ENCODE measurements at regions not wholly inside any gene's neighbourhood (a gene's known extent, or its start where the extent isn't known, plus 50 kb on each side); places are given as distances from the start of the nearest gene placed in this dataset.
"Not testable (repeated sequence)": the region's sequence is repeated elsewhere in the genome, so short reads cannot be mapped to it uniquely, and the experiment has no call there.

DNA sequence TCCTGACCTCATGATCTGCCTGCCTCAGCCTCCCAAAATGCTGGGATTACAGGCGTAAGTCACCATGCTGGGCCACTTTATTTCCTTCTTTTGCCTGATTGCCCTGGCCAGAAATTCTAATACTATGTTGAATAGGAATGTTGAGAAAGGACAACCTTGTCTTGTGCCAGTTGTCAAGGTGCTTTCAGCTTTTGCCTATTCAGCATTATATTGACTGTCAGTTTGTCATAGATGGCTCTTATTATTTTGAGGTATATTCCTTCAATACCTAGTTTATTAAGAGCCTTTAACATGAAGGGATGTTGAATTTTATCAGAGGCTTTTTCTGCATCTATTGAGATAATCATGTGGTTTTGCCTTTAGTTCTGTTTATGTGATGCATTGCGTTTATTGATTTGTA lies 362.0 kb downstream of the JRKL start:
- TF ChIP-seq, protein P1, sequence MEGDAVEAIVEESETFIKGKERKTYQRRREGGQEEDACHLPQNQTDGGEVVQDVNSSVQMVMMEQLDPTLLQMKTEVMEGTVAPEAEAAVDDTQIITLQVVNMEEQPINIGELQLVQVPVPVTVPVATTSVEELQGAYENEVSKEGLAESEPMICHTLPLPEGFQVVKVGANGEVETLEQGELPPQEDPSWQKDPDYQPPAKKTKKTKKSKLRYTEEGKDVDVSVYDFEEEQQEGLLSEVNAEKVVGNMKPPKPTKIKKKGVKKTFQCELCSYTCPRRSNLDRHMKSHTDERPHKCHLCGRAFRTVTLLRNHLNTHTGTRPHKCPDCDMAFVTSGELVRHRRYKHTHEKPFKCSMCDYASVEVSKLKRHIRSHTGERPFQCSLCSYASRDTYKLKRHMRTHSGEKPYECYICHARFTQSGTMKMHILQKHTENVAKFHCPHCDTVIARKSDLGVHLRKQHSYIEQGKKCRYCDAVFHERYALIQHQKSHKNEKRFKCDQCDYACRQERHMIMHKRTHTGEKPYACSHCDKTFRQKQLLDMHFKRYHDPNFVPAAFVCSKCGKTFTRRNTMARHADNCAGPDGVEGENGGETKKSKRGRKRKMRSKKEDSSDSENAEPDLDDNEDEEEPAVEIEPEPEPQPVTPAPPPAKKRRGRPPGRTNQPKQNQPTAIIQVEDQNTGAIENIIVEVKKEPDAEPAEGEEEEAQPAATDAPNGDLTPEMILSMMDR (optimal IDR thresholded peaks at IDR 0.05 in 1 of 3, IDR thresholded peaks at IDR 0.05 in 1 of 3, conservative IDR thresholded peaks at IDR 0.05 in 1 of 3; ENCODE audit: extremely low read depth in 1 of 3, insufficient read depth in 2 of 3, low read length in 3 of 3), result not testable (repeated sequence)
- not testable (repeated sequence) for TF ChIP-seq EZH2 (IDR thresholded peaks at IDR 0.05; ENCODE audit: low read length)
